ENCODE measurements at regions not wholly inside any gene's neighbourhood (a gene's known extent, or its start where the extent isn't known, plus 50 kb on each side); places are given as distances from the start of the nearest gene placed in this dataset.

DNA sequence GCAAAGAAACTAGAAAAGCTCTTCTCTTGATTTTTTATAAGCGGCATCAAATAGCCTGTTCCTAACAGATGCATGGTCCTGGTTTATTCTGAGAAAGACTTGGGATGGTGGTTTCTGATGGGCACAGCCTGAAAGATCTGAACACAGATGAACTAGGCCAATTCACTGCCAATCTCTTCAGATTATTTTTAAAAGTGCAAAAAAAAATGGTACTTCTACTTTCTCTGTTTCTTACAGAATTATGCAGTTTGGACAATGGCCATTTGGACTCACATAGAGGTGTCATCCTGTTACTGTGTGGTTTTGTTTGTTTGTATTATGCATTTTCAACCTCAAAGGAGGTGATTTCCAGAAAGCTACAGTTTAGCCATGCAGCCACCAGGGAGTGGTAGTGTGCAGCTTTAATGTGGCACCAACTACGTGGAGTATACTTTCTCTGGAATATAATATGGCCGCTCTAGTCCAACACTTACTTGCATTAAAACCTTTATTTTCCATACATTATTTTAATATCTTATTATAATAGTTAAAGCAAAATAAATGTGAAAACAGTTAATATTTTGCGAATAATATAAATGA, 469.8 kb upstream of the KIRREL3 start:
- FAIRE-seq, result no peak

DNA sequence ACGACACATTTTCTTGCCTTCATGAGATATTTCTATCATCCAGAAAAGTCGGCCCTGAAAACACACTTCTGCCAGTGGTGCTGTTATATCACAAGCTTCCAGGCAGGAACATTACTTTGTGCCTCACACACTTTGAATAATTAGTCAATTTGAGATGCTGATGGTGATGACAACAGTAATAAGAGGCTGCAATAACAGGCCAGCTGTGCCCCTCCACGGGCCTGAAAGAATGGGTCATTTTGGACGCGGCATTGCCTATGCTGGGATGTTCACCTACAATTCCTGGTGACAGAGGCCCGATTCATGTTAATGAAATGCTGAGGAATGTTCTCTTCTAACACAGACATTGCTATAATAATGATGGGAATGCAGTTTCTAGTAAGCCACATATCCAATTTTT, 463.8 kb upstream of the KIRREL3 start:
- no peaks in the 10 kb centered on the region for H3K9me3 ChIP-seq
- 15% methylated on average over 6 of the region's 6 CpGs for WGBS (ENCODE audit: missing lambda C conversion rate)
- no peaks in the 10 kb centered on the region for H3K4me1 ChIP-seq
- no peak for DNase-seq (ENCODE audit: low read depth in 1 of 2, low spot score in 1 of 2)
- POLR2A ChIA-PET, result no interaction called here
- H3K4me3 ChIP-seq, result no peak overlapping the region
- FAIRE-seq, result no peak
- H3K27ac ChIP-seq, result no peak overlapping the region
- CTCF ChIA-PET, result no interaction called here
- no peak overlapping the region for H3K4me2 ChIP-seq
- no peak for ATAC-seq
- TF ChIP-seq, protein P1, sequence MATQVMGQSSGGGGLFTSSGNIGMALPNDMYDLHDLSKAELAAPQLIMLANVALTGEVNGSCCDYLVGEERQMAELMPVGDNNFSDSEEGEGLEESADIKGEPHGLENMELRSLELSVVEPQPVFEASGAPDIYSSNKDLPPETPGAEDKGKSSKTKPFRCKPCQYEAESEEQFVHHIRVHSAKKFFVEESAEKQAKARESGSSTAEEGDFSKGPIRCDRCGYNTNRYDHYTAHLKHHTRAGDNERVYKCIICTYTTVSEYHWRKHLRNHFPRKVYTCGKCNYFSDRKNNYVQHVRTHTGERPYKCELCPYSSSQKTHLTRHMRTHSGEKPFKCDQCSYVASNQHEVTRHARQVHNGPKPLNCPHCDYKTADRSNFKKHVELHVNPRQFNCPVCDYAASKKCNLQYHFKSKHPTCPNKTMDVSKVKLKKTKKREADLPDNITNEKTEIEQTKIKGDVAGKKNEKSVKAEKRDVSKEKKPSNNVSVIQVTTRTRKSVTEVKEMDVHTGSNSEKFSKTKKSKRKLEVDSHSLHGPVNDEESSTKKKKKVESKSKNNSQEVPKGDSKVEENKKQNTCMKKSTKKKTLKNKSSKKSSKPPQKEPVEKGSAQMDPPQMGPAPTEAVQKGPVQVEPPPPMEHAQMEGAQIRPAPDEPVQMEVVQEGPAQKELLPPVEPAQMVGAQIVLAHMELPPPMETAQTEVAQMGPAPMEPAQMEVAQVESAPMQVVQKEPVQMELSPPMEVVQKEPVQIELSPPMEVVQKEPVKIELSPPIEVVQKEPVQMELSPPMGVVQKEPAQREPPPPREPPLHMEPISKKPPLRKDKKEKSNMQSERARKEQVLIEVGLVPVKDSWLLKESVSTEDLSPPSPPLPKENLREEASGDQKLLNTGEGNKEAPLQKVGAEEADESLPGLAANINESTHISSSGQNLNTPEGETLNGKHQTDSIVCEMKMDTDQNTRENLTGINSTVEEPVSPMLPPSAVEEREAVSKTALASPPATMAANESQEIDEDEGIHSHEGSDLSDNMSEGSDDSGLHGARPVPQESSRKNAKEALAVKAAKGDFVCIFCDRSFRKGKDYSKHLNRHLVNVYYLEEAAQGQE (IDR thresholded peaks at IDR 0.05), result no peak
- TF ChIP-seq CHD2 (IDR thresholded peaks at IDR 0.05; ENCODE audit: low read length, partially characterized antibody) (no peak), NPAS2 (CRISPR knock-in tag; IDR thresholded peaks at IDR 0.05; ENCODE audit: borderline replicate concordance) (no peak), SREBF2 (IDR thresholded peaks at IDR 0.05) (no peak), BHLHE40 (IDR thresholded peaks at IDR 0.05; ENCODE audit: low read depth, low read length) (no peak), KDM5A (IDR thresholded peaks at IDR 0.05) (no peak), JUNB (IDR thresholded peaks at IDR 0.05) (no peak), ESRRA (IDR thresholded peaks at IDR 0.05; ENCODE audit: borderline replicate concordance, low read length) (no peak), RNF2 (IDR thresholded peaks at IDR 0.05; ENCODE audit: borderline replicate concordance, low read depth) (no peak)
- TF ChIP-seq, protein P2, sequence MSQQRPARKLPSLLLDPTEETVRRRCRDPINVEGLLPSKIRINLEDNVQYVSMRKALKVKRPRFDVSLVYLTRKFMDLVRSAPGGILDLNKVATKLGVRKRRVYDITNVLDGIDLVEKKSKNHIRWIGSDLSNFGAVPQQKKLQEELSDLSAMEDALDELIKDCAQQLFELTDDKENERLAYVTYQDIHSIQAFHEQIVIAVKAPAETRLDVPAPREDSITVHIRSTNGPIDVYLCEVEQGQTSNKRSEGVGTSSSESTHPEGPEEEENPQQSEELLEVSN (IDR thresholded peaks at IDR 0.05; ENCODE audit: borderline replicate concordance, low read depth), result no peak
- TF ChIP-seq, protein P3, sequence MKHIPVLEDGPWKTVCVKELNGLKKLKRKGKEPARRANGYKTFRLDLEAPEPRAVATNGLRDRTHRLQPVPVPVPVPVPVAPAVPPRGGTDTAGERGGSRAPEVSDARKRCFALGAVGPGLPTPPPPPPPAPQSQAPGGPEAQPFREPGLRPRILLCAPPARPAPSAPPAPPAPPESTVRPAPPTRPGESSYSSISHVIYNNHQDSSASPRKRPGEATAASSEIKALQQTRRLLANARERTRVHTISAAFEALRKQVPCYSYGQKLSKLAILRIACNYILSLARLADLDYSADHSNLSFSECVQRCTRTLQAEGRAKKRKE (CRISPR knock-in tag; IDR thresholded peaks at IDR 0.05; ENCODE audit: low read depth), result no peak

More for the DNA sequence above, 469.8 kb upstream of the KIRREL3 start:
- Histone ChIP-seq H3K4me3 (no peak overlapping the region), H3K27ac (no peak overlapping the region), H3K4me2 (no peak overlapping the region), H3K9me3 (no peaks in the 10 kb centered on the region), H3K4me1 (no peaks in the 10 kb centered on the region)
- POLR2A ChIA-PET, result no interaction called here
- ATAC-seq (peak; percentile 19 to 57; a peak in 1 of 6 replicates), DNase-seq (ENCODE audit: low read depth in 1 of 2, low spot score in 1 of 2) (peak in 1 of 2 experiments; percentile 5)
- WGBS (ENCODE audit: missing lambda C conversion rate), result 17% methylated on average over 4 of the region's 4 CpGs
- TF ChIP-seq CBX2 (IDR thresholded peaks at IDR 0.05; ENCODE audit: borderline replicate concordance, low read depth) (no peak), RAD21 (conservative IDR thresholded peaks at IDR 0.05 in 1 of 2, IDR thresholded peaks at IDR 0.05 in 1 of 2) (peak in 1 of 2 experiments; percentile 41; a peak in 2 of 5 replicates), MYC (IDR thresholded peaks at IDR 0.05; ENCODE audit: borderline replicate concordance, low read length) (no peak)
- CTCF ChIA-PET, result interaction anchor here (0.6 kb wide), 1 partner anchor 181 kb away, joined by 3 read pairs; no protein-coding TSS in a partner anchor

DNA sequence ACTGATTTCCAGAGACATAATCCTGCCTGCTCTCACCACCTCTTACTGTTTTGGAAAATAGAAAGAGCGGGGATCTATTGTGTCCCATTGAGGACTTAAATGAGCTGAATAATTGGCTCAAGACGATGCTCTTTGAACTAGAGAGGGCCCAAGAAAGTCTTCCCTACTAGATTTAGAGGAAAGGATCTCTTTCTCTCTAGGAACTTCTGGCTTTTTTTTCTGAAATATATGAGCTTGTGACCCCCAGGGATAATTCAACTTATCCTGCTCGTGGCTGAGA, 461.4 kb upstream of the KIRREL3 start:
- TF ChIP-seq, protein P4, sequence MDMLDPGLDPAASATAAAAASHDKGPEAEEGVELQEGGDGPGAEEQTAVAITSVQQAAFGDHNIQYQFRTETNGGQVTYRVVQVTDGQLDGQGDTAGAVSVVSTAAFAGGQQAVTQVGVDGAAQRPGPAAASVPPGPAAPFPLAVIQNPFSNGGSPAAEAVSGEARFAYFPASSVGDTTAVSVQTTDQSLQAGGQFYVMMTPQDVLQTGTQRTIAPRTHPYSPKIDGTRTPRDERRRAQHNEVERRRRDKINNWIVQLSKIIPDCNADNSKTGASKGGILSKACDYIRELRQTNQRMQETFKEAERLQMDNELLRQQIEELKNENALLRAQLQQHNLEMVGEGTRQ (IDR thresholded peaks at IDR 0.05), result no peak
- TF ChIP-seq RCOR1 (IDR thresholded peaks at IDR 0.05; ENCODE audit: low read depth, low read length) (no peak), RARB (CRISPR knock-in tag; IDR thresholded peaks at IDR 0.05) (no peak), HOXB13 (CRISPR knock-in tag; IDR thresholded peaks at IDR 0.05; ENCODE audit: low read depth) (no peak)
- Histone ChIP-seq H3K4me1 (no peaks in the 10 kb centered on the region), H3K27ac (no peak overlapping the region), H3K4me2 (no peak overlapping the region), H3K4me3 (no peak overlapping the region), H3K9me3 (no peaks in the 10 kb centered on the region)
- ChIA-PET CTCF (no interaction called here), POLR2A (no interaction called here)
- ATAC-seq, result no peak
- DNase-seq (ENCODE audit: low read depth in 1 of 2, low spot score in 1 of 2), result no peak
- no peak for FAIRE-seq
- WGBS (ENCODE audit: missing lambda C conversion rate), result 3% methylated on average over 3 of the region's 3 CpGs
